A549 (cell line): ENCODE measurements at regions not wholly inside any gene's neighbourhood (a gene's known extent, or its start where the extent isn't known, plus 50 kb on each side); places are given as distances from the start of the nearest gene placed in this dataset.

Source experiments
- ATAC-seq, 2 experiments: fragments of 200-7000 bp in 1 of 2; fragments of >200 bp in 1 of 2; cut with Nextera tagmentation in 1 of 2; cut with Tn5 transposase in 1 of 2; 3 replicates each; pipeline versions ENCODE4 v1.8.0 to v1.9.1; 2018 to 2020; ENCODE audit warnings: mild to moderate bottlenecking in 1 of 2, moderate library complexity in 1 of 2
- CTCF ChIA-PET: fragments of 300-600 bp; sonication (Branson Sonifier 250); formaldehyde crosslinking; extraction: SDS; loops from one replicate; lab custom pipeline; 2021; ENCODE audit warnings: antibody characterized with exemption, inconsistent platforms; lab: Yijun Ruan, JAX
- POLR2A ChIA-PET: fragments of 350-600 bp; formaldehyde crosslinking; extraction: SDS; loops from one replicate; lab custom pipeline; 2021; ENCODE audit warnings: antibody characterized with exemption, inconsistent platforms; lab: Yijun Ruan, JAX
- DNase-seq, 2 experiments: peaks; one replicate each; pipeline versions ENCODE4 v3.0.0 to v3.0.0-alpha.2; 2011 to 2016; ENCODE audit warnings: low read depth in 1 of 2, low spot score in 1 of 2
- FAIRE-seq: peaks from 2 replicates; lab custom pipeline; 2011; peaks lifted over from hg19 to GRCh38; lab: Jason Lieb, UNC
- H3K27ac ChIP-seq, 2 experiments: fragments of >200 bp; sonication (Bioruptor Twin); formaldehyde crosslinking; 3 replicates each; pipeline ENCODE4 v1.5.1; 2016 to 2017
- H3K4me1 ChIP-seq: fragments of >200 bp; sonication (Bioruptor Twin); formaldehyde crosslinking; 3 replicates; pipeline ENCODE4 v1.6.1; 2016
- H3K4me2 ChIP-seq: fragments of >200 bp; sonication (Bioruptor Twin); formaldehyde crosslinking; 3 replicates; pipeline ENCODE4 v1.6.1; 2016
- H3K4me3 ChIP-seq: fragments of >200 bp; sonication (Bioruptor Twin); formaldehyde crosslinking; 3 replicates; pipeline ENCODE4 v1.5.1; 2016
- H3K9me3 ChIP-seq: fragments of >200 bp; sonication (Bioruptor Twin); formaldehyde crosslinking; 3 replicates; pipeline ENCODE4 v1.6.1; 2016
- BCL3 ChIP-seq: fragments of >200 bp; sonication (Bioruptor Twin); formaldehyde crosslinking; IDR thresholded peaks from 3 replicates; pipeline ENCODE4 v1.6.1; 2016
- BHLHE40 ChIP-seq: IDR thresholded peaks from 2 replicates; pipeline ENCODE4 v1.6.1; 2012; ENCODE audit warnings: low read depth, low read length, inconsistent platforms
- CBX2 ChIP-seq: fragments of 200-600 bp; sonication (generic); IDR thresholded peaks from 2 replicates; pipeline ENCODE4 v1.6.1; 2016; ENCODE audit warnings: low read depth, mild to moderate bottlenecking, borderline replicate concordance
- CBX8 ChIP-seq: fragments of 200-600 bp; sonication (generic); IDR thresholded peaks from 2 replicates; pipeline ENCODE4 v1.6.1; 2016
- CEBPB ChIP-seq, 2 experiments: fragments of >200 bp in 1 of 2; sonication (Bioruptor Twin) in 1 of 2; formaldehyde crosslinking in 1 of 2; IDR thresholded peaks; 2 replicates each; pipeline ENCODE4 v1.6.1; 2012 to 2016
- CHD4 ChIP-seq: fragments of 200-600 bp; sonication (generic); IDR thresholded peaks from 2 replicates; pipeline ENCODE4 v1.6.1; 2016; ENCODE audit warnings: antibody characterized with exemption, mild to moderate bottlenecking, borderline replicate concordance
- EHF ChIP-seq: fragments of 250-450 bp; sonication (Bioruptor Pico); IDR thresholded peaks from 2 replicates; pipeline ENCODE4 v1.5.0; 2020; ENCODE audit warnings: mild to moderate bottlenecking
- EHMT2 ChIP-seq: fragments of 200-600 bp; sonication (generic); IDR thresholded peaks from 2 replicates; pipeline ENCODE4 v1.6.1; 2016; ENCODE audit warnings: antibody characterized with exemption, low read depth, mild to moderate bottlenecking, moderate library complexity
- EP300 ChIP-seq, 2 experiments: fragments of >200 bp; sonication (Bioruptor Twin); formaldehyde crosslinking; IDR thresholded peaks; 2 replicates in 1 of 2; 3 replicates in 1 of 2; pipeline ENCODE4 v1.6.1; 2016 to 2017
- ESRRA ChIP-seq: fragments of 150-350 bp; IDR thresholded peaks from 2 replicates; pipeline ENCODE4 v1.6.1; 2014; ENCODE audit warnings: mild to moderate bottlenecking, low read length, borderline replicate concordance
- FOSL2 ChIP-seq, 2 experiments: fragments of 450-650 bp in 1 of 2; fragments of >200 bp in 1 of 2; sonication (Bioruptor Twin) in 1 of 2; formaldehyde crosslinking; IDR thresholded peaks; 2 replicates each; pipeline versions ENCODE4 v1.5.0 to v1.6.1; 2016 to 2020; ENCODE audit warnings: mild to moderate bottlenecking in 1 of 2, moderate library complexity in 1 of 2
- FOXS1 ChIP-seq: fragments of 250-450 bp; sonication (Bioruptor Pico); IDR thresholded peaks from 2 replicates; pipeline ENCODE4 v1.5.0; 2020; ENCODE audit warnings: mild to moderate bottlenecking, moderate library complexity
- GATA3 ChIP-seq: IDR thresholded peaks from 2 replicates; pipeline ENCODE4 v1.6.1; 2012; ENCODE audit warnings: borderline replicate concordance
- HDAC2 ChIP-seq: fragments of 200-600 bp; sonication (generic); IDR thresholded peaks from 2 replicates; pipeline ENCODE4 v1.6.1; 2016
- HEYL ChIP-seq: fragments of 250-450 bp; sonication (Bioruptor Pico); IDR thresholded peaks from 2 replicates; pipeline ENCODE4 v1.8.0; 2021; ENCODE audit warnings: mild to moderate bottlenecking, moderate library complexity
- HOXA7 ChIP-seq: fragments of 250-450 bp; sonication (Bioruptor Pico); IDR thresholded peaks from 2 replicates; pipeline ENCODE4 v1.5.0; 2020; ENCODE audit warnings: mild to moderate bottlenecking, moderate library complexity
- JUNB ChIP-seq: fragments of >200 bp; sonication (Bioruptor Twin); formaldehyde crosslinking; IDR thresholded peaks from 2 replicates; pipeline ENCODE4 v1.6.1; 2016
- KDM5A ChIP-seq: fragments of 200-600 bp; sonication (generic); IDR thresholded peaks from 2 replicates; pipeline ENCODE4 v1.6.1; 2016; ENCODE audit warnings: antibody characterized with exemption, mild to moderate bottlenecking
- MAZ ChIP-seq: fragments of 150-350 bp; IDR thresholded peaks from 2 replicates; pipeline ENCODE4 v1.6.1; 2014; ENCODE audit warnings: antibody characterized with exemption, low read depth, low read length, borderline replicate concordance
- NPAS2 ChIP-seq: fragments of 250-450 bp; sonication (Bioruptor Pico); IDR thresholded peaks from 2 replicates; pipeline ENCODE4 v1.8.0; 2022; ENCODE audit warnings: mild to moderate bottlenecking, moderate library complexity, borderline replicate concordance
- POLR2A ChIP-seq: IDR thresholded peaks from 2 replicates; pipeline ENCODE4 v1.6.1; 2012; ENCODE audit warnings: mild to moderate bottlenecking, low read length
- POLR2AphosphoS2 ChIP-seq: conservative IDR thresholded peaks from 2 replicates; pipeline ENCODE4 v1.6.1; 2012; ENCODE audit warnings: low read length, improper control_type of control experiment, inconsistent platforms
- RAD21 ChIP-seq, 2 experiments: fragments of >200 bp in 1 of 2; sonication (Bioruptor Twin) in 1 of 2; formaldehyde crosslinking in 1 of 2; IDR thresholded peaks in 1 of 2; conservative IDR thresholded peaks in 1 of 2; 2 replicates in 1 of 2; 3 replicates in 1 of 2; pipeline ENCODE4 v1.6.1; 2012 to 2018; ENCODE audit warnings: inconsistent platforms in 1 of 2
- RARB ChIP-seq: fragments of 250-450 bp; sonication (Bioruptor Pico); IDR thresholded peaks from 2 replicates; pipeline ENCODE4 v1.8.0; 2021; ENCODE audit warnings: mild to moderate bottlenecking, moderate library complexity
- RFX5 ChIP-seq: fragments of 450-650 bp; IDR thresholded peaks from 2 replicates; pipeline ENCODE4 v1.7.1; 2014; ENCODE audit warnings: antibody characterized with exemption, mild to moderate bottlenecking, moderate library complexity
- RNF2 ChIP-seq: fragments of 200-600 bp; sonication (generic); IDR thresholded peaks from 2 replicates; pipeline ENCODE4 v1.6.1; 2016; ENCODE audit warnings: low read depth, mild to moderate bottlenecking, antibody characterized with exemption, moderate library complexity, borderline replicate concordance
- SREBF2 ChIP-seq: fragments of 450-650 bp; IDR thresholded peaks from 2 replicates; pipeline ENCODE4 v1.6.1; 2014; ENCODE audit warnings: mild to moderate bottlenecking, moderate library complexity
- TP53 ChIP-seq: fragments of 250-450 bp; sonication (Bioruptor Pico); IDR thresholded peaks from 2 replicates; pipeline ENCODE4 v1.5.0; 2021; ENCODE audit warnings: mild to moderate bottlenecking, moderate library complexity
- ZFP36 ChIP-seq: fragments of 450-650 bp; IDR thresholded peaks from 2 replicates; pipeline ENCODE4 v1.6.1; 2014; ENCODE audit warnings: borderline replicate concordance; ENCODE audit not compliant: partially characterized antibody
- ZNF302 ChIP-seq: fragments of 250-450 bp; sonication (Bioruptor Pico); IDR thresholded peaks from 2 replicates; pipeline ENCODE4 v1.9.0; 2021; ENCODE audit warnings: inconsistent platforms, mild to moderate bottlenecking, moderate library complexity
- WGBS: methylation state at CpG from one replicate; pipeline ENCODE4 v1.1.6; 2017; ENCODE audit errors: missing lambda C conversion rate; 5-methylcytosine and 5-hydroxymethylcytosine counted together
- TF ChIP-seq, protein P1 (sequence below): fragments of 250-450 bp; sonication (Bioruptor Pico); IDR thresholded peaks from 2 replicates; pipeline ENCODE4 v1.5.0; 2021; ENCODE audit warnings: mild to moderate bottlenecking, moderate library complexity, borderline replicate concordance
- TF ChIP-seq, protein P2 (sequence below): fragments of 450-650 bp; IDR thresholded peaks from 2 replicates; pipeline ENCODE4 v1.6.1; 2014; ENCODE audit warnings: antibody characterized with exemption
- TF ChIP-seq, protein P3 (sequence below): fragments of >200 bp; sonication (Bioruptor Twin); formaldehyde crosslinking; IDR thresholded peaks from 2 replicates; pipeline ENCODE4 v1.6.1; 2016

DNA sequence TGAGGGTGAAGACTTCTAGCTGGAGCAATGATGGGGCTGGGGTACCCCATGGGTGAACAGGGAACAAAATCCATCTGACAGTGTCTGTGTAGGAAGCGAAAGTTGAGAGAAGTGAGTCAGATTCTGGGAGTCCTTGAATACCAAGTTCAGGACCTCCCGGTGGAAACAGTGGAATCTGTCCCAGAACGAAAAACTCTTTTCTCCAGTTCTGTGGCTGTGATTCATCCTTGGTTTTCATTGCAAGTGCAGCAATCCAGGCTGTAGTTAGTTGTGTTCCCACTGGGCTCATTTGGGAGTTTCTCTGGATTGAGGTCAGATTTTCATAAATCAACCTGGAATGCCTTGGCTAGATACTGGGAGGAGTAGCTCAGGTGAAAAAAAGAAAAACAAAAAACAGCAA, 120.7 kb downstream of the C12orf75 start:
- no peak for DNase-seq
- ChIA-PET CTCF (interaction anchor here (1.1 kb wide), 1 partner anchor 17 kb away, joined by 3 read pairs; no protein-coding TSS in a partner anchor), POLR2A (no interaction called here)
- FAIRE-seq, result no peak
- 80% methylated on average over 3 of the region's 3 CpGs for WGBS
- no peak overlapping the region for H3K27ac ChIP-seq
- no peak for TF ChIP-seq ZNF302 (CRISPR knock-in tag)
- TF ChIP-seq, protein P1, sequence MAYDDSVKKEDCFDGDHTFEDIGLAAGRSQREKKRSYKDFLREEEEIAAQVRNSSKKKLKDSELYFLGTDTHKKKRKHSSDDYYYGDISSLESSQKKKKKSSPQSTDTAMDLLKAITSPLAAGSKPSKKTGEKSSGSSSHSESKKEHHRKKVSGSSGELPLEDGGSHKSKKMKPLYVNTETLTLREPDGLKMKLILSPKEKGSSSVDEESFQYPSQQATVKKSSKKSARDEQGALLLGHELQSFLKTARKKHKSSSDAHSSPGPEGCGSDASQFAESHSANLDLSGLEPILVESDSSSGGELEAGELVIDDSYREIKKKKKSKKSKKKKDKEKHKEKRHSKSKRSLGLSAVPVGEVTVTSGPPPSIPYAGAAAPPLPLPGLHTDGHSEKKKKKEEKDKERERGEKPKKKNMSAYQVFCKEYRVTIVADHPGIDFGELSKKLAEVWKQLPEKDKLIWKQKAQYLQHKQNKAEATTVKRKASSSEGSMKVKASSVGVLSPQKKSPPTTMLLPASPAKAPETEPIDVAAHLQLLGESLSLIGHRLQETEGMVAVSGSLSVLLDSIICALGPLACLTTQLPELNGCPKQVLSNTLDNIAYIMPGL (CRISPR knock-in tag), result no peak
- TF ChIP-seq FOSL2 (IDR thresholded peaks at IDR 0.05), result no peak
- TF ChIP-seq FOSL2 (CRISPR knock-in tag; IDR thresholded peaks at IDR 0.05), result no peak
- no peak for TF ChIP-seq TP53 (CRISPR knock-in tag)
- TF ChIP-seq RARB, result no peak
- TF ChIP-seq RNF2, result no peak
- TF ChIP-seq CBX8, result no peak
- no peak for TF ChIP-seq KDM5A
- TF ChIP-seq HOXA7, result no peak
- TF ChIP-seq NPAS2 (CRISPR knock-in tag), result no peak
- TF ChIP-seq SREBF2, result no peak
- TF ChIP-seq EHF, result no peak
- TF ChIP-seq ZFP36, result no peak
- TF ChIP-seq MAZ, result no peak
- ATAC-seq, result no peak
- no peaks in the 10 kb centered on the region for H3K9me3 ChIP-seq
- H3K4me1 ChIP-seq, result no peaks in the 10 kb centered on the region
- no peak overlapping the region for H3K4me3 ChIP-seq
- no peak overlapping the region for H3K4me2 ChIP-seq

DNA sequence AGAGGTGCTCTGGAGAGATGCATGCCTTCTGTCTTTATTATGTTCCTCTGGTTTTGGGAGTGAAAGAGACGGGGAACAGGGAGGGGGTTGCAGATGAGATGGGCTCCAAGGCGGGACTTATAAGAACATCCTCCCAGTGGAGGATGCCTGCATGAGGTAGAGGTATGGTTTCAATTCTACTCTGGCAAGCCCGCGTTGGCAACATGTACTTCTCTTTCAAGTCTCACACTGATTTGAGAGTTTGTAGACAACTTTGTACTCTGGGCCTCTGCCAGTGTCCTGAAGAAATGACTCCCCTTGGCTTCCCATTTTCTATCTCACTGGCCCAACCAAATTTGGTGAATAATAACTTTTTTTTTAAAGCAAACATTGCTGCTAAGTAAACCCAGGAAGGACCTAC, 121.3 kb downstream of the C12orf75 start:
- TF ChIP-seq, protein P2, sequence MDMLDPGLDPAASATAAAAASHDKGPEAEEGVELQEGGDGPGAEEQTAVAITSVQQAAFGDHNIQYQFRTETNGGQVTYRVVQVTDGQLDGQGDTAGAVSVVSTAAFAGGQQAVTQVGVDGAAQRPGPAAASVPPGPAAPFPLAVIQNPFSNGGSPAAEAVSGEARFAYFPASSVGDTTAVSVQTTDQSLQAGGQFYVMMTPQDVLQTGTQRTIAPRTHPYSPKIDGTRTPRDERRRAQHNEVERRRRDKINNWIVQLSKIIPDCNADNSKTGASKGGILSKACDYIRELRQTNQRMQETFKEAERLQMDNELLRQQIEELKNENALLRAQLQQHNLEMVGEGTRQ, result no peak
- no peak for TF ChIP-seq SREBF2
- TF ChIP-seq FOXS1, result no peak
- no peak for TF ChIP-seq BHLHE40
- TF ChIP-seq TP53 (CRISPR knock-in tag), result no peak
- TF ChIP-seq JUNB, result no peak
- no peak for TF ChIP-seq CHD4
- no peak for TF ChIP-seq ESRRA
- no peak for TF ChIP-seq GATA3
- TF ChIP-seq POLR2A, result no peak
- no peak for TF ChIP-seq CBX8
- FAIRE-seq (no peak), ATAC-seq (no peak), DNase-seq (no peak)
- no peak overlapping the region for H3K4me3 ChIP-seq
- H3K27ac ChIP-seq, result no peak overlapping the region
- H3K4me1 ChIP-seq, result no peaks in the 10 kb centered on the region
- POLR2A ChIA-PET, result no interaction called here
- 45% methylated on average over 4 of the region's 4 CpGs for WGBS
- no peaks in the 10 kb centered on the region for H3K9me3 ChIP-seq
- no peak overlapping the region for H3K4me2 ChIP-seq
- CTCF ChIA-PET, result no interaction called here

GRCh38 chr12:105453316-105453715, 122.8 kb downstream of the C12orf75 start:
- DNase-seq, result no peak
- WGBS, result 26% methylated on average over 1 of the region's 1 CpG
- H3K9me3 ChIP-seq, result peaks cover under 1% of the 10 kb centered on the region; the same call in 1 of the 3 replicates
- H3K4me1 ChIP-seq, result no peaks in the 10 kb centered on the region
- TF ChIP-seq CBX2, result no peak
- no peak for TF ChIP-seq RFX5
- TF ChIP-seq CEBPB (IDR thresholded peaks at IDR 0.05), result no peak
- TF ChIP-seq RAD21 (conservative IDR thresholded peaks at IDR 0.05 in 1 of 2, IDR thresholded peaks at IDR 0.05 in 1 of 2), result no peak
- TF ChIP-seq EHF, result no peak
- TF ChIP-seq ZFP36, result no peak
- no peak for TF ChIP-seq POLR2AphosphoS2
- no peak for TF ChIP-seq EHMT2
- TF ChIP-seq, protein P3, sequence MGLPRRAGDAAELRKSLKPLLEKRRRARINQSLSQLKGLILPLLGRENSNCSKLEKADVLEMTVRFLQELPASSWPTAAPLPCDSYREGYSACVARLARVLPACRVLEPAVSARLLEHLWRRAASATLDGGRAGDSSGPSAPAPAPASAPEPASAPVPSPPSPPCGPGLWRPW, result no peak
- TF ChIP-seq HDAC2, result no peak
- no peak for TF ChIP-seq HEYL (CRISPR knock-in tag)
- no peak for TF ChIP-seq TP53 (CRISPR knock-in tag)
- TF ChIP-seq FOXS1, result no peak
- no peak for TF ChIP-seq BCL3
- no peak for TF ChIP-seq JUNB
- TF ChIP-seq EP300 (IDR thresholded peaks at IDR 0.05), result no peak
- FAIRE-seq, result no peak
- no peak overlapping the region for H3K4me3 ChIP-seq
- no peak for ATAC-seq
- H3K27ac ChIP-seq, result no peak overlapping the region
- no peak overlapping the region for H3K4me2 ChIP-seq
- CTCF ChIA-PET, result interaction anchor here (2.1 kb wide), 1 partner anchor 10 kb away, joined by 6 read pairs; no protein-coding TSS in a partner anchor
- POLR2A ChIA-PET, result interaction anchor here (0.9 kb wide), 1 partner anchor 686 kb away, joined by 3 read pairs; the partner anchor contains the start of gene NUAK1
